HL-60 (cell line): ENCODE measurements at regions not wholly inside any gene's neighbourhood (a gene's known extent, or its start where the extent isn't known, plus 50 kb on each side); places are given as distances from the start of the nearest gene placed in this dataset.

Experiments
- DNase-seq, 2 experiments: peaks; one replicate each; pipeline ENCODE4 v3.0.0-alpha.2; 2010 to 2020; ENCODE audit warnings: low read depth in 1 of 2, low spot score in 1 of 2
- H3K27ac ChIP-seq: fragments of 250-450 bp; sonication (Bioruptor Pico); replicated peaks from 2 replicates; pipeline ENCODE4 v1.5.1; 2020; ENCODE audit warnings: mild to moderate bottlenecking, moderate library complexity
- H3K27me3 ChIP-seq: fragments of 250-450 bp; sonication (Bioruptor Pico); 2 replicates; pipeline ENCODE4 v1.5.1; 2021; ENCODE audit warnings: mild to moderate bottlenecking, moderate library complexity; ENCODE audit not compliant: insufficient read depth, poor library complexity, severe bottlenecking
- H3K4me3 ChIP-seq: replicated peaks from 2 replicates; pipeline ENCODE4 v1.5.1; 2011; ENCODE audit warnings: mild to moderate bottlenecking, control low read depth, low read length; ENCODE audit not compliant: insufficient read depth
- GABPA ChIP-seq: IDR thresholded peaks from 2 replicates; pipeline ENCODE4 v1.6.1; 2012; ENCODE audit warnings: low read depth
- POLR2AphosphoS5 ChIP-seq: IDR thresholded peaks from 2 replicates; pipeline ENCODE4 v1.6.1; 2012; ENCODE audit warnings: low read depth
- SPI1 ChIP-seq: IDR thresholded peaks from 2 replicates; pipeline ENCODE4 v1.6.1; 2012; ENCODE audit warnings: low read depth, mild to moderate bottlenecking, borderline replicate concordance
- TF ChIP-seq, protein P1 (sequence below): IDR thresholded peaks from 2 replicates; pipeline ENCODE4 v1.6.1; 2012; ENCODE audit warnings: low read depth; ENCODE audit not compliant: insufficient replicate concordance
- TF ChIP-seq, protein P2 (sequence below): IDR thresholded peaks from one replicate; pipeline ENCODE4 v1.5.1; 2011; ENCODE audit warnings: low read length, control low read depth, inconsistent platforms; ENCODE audit not compliant: insufficient read depth

DNA sequence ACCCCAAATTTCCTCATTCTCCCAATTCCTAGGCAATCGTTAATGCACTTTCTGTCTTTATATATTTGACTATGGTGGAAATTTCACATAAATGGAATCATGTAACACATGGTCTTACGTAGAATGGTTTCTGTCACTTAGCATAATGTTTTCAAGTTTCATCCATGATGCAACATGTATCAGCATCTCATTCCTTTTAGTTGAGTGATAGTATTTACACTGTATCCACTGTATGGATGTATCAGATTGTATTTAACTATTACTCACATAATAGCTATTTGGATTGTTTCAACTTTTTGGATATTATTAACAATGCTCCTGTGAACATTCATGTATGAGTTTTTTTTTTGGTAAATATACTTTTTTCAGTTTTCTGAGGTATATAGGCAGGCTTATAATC, 982.3 kb upstream of the DDX18 start:
- no peak overlapping the region for H3K27ac ChIP-seq
- DNase-seq, result no peak
- no peak overlapping the region for H3K4me3 ChIP-seq
- no peaks in the 10 kb centered on the region for H3K27me3 ChIP-seq
- no peak for TF ChIP-seq POLR2AphosphoS5
- TF ChIP-seq SPI1, result no peak
- TF ChIP-seq, protein P1, sequence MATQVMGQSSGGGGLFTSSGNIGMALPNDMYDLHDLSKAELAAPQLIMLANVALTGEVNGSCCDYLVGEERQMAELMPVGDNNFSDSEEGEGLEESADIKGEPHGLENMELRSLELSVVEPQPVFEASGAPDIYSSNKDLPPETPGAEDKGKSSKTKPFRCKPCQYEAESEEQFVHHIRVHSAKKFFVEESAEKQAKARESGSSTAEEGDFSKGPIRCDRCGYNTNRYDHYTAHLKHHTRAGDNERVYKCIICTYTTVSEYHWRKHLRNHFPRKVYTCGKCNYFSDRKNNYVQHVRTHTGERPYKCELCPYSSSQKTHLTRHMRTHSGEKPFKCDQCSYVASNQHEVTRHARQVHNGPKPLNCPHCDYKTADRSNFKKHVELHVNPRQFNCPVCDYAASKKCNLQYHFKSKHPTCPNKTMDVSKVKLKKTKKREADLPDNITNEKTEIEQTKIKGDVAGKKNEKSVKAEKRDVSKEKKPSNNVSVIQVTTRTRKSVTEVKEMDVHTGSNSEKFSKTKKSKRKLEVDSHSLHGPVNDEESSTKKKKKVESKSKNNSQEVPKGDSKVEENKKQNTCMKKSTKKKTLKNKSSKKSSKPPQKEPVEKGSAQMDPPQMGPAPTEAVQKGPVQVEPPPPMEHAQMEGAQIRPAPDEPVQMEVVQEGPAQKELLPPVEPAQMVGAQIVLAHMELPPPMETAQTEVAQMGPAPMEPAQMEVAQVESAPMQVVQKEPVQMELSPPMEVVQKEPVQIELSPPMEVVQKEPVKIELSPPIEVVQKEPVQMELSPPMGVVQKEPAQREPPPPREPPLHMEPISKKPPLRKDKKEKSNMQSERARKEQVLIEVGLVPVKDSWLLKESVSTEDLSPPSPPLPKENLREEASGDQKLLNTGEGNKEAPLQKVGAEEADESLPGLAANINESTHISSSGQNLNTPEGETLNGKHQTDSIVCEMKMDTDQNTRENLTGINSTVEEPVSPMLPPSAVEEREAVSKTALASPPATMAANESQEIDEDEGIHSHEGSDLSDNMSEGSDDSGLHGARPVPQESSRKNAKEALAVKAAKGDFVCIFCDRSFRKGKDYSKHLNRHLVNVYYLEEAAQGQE, result no peak
- TF ChIP-seq, protein P2, sequence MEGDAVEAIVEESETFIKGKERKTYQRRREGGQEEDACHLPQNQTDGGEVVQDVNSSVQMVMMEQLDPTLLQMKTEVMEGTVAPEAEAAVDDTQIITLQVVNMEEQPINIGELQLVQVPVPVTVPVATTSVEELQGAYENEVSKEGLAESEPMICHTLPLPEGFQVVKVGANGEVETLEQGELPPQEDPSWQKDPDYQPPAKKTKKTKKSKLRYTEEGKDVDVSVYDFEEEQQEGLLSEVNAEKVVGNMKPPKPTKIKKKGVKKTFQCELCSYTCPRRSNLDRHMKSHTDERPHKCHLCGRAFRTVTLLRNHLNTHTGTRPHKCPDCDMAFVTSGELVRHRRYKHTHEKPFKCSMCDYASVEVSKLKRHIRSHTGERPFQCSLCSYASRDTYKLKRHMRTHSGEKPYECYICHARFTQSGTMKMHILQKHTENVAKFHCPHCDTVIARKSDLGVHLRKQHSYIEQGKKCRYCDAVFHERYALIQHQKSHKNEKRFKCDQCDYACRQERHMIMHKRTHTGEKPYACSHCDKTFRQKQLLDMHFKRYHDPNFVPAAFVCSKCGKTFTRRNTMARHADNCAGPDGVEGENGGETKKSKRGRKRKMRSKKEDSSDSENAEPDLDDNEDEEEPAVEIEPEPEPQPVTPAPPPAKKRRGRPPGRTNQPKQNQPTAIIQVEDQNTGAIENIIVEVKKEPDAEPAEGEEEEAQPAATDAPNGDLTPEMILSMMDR, result no peak
- TF ChIP-seq GABPA, result no peak

DNA sequence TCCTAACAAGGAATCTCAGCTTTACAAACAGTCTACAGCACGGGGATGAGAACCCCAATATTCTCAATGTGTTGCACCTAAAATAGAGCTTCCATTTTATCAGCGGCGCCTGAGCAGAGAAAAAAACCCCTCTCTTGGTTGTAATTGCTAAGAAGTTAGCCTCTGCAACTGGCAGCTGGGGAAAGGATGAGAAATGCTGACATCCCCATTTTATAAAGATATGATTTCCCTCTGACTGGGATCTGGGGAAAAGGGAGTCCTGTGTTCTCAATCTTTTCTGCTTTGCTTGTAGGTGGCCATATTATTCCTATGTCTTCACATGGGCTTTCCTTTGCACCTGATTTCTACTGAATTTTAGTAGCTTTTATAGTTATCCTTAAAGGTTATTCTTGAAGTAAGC, 981.4 kb upstream of the DDX18 start:
- TF ChIP-seq POLR2AphosphoS5 (no peak), SPI1 (no peak), GABPA (no peak)
- TF ChIP-seq, protein P2, result no peak
- TF ChIP-seq, protein P1, result no peak
- Histone ChIP-seq H3K4me3 (no peak overlapping the region), H3K27me3 (no peaks in the 10 kb centered on the region), H3K27ac (no peak overlapping the region)
- DNase-seq, result no peak

DNA sequence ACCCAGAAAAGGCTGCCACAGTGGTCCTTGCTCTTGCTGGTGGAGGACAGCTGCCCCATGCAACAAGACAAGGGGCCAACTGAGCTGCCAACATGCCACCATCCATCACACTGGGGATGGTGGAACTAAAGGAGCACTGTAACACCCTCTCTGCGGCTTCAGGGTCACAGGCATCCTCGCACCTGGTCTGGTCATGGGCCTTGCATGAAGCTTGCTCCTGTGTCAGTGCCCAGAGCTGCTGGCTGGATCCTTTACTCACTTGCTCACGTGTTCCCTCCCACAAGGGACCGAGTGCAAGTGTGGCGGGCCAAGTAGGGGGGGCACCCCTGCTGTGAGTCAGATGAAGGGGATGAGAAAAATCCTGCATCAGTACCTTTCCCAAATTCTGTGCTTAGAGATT, 972.3 kb upstream of the DDX18 start:
- no peaks in the 10 kb centered on the region for H3K27me3 ChIP-seq
- no peak overlapping the region for H3K4me3 ChIP-seq
- no peak for DNase-seq
- TF ChIP-seq POLR2AphosphoS5 (no peak), SPI1 (no peak), GABPA (no peak)
- TF ChIP-seq, protein P1, result no peak
- TF ChIP-seq, protein P2, result no peak
- H3K27ac ChIP-seq, result no peak overlapping the region
